ENCODE measurements at regions not wholly inside any gene's neighbourhood (a gene's known extent, or its start where the extent isn't known, plus 50 kb on each side); places are given as distances from the start of the nearest gene placed in this dataset.

GRCh38 chr20:58139849-58140786 is 88.3 kb downstream of the ANKRD60 start:
- DNase-seq (ENCODE audit: low read depth), result no peak

- DNase-seq (ENCODE audit: low read depth), result no peak
These were observed 90.1 kb downstream of the ANKRD60 start for GRCh38 chr20:58138395-58138794.

GRCh38 chr20:58137651-58138265 is 90.7 kb downstream of the ANKRD60 start:
- DNase-seq (ENCODE audit: low read depth), result no peak

- no peak for DNase-seq (ENCODE audit: low read depth)
These were observed 91.2 kb downstream of the ANKRD60 start for GRCh38 chr20:58137236-58137635.

- DNase-seq (ENCODE audit: low read depth), result no peak
These were observed 92.3 kb downstream of the ANKRD60 start for GRCh38 chr20:58136149-58136484.

GRCh38 chr20:58135441-58136148 is 92.9 kb downstream of the ANKRD60 start:
- no peak for DNase-seq (ENCODE audit: low read depth)

- DNase-seq (ENCODE audit: low read depth), result no peak
These were observed 95.2 kb downstream of the ANKRD60 start for GRCh38 chr20:58133020-58133808.

- no peak for DNase-seq (ENCODE audit: low read depth)
These were observed 96.8 kb downstream of the ANKRD60 start for GRCh38 chr20:58131551-58132142.

GRCh38 chr20:58131151-58131550 is 97.3 kb downstream of the ANKRD60 start:
- no peak for DNase-seq (ENCODE audit: low read depth)

GRCh38 chr20:58130581-58130980 is 97.9 kb downstream of the ANKRD60 start:
- no peak for DNase-seq (ENCODE audit: low read depth)

GRCh38 chr20:58130156-58130555 is 98.3 kb downstream of the ANKRD60 start:
- no peak for DNase-seq (ENCODE audit: low read depth)

- no peak for DNase-seq (ENCODE audit: low read depth)
These were observed 98.7 kb downstream of the ANKRD60 start for GRCh38 chr20:58129721-58130151.

GRCh38 chr20:58128635-58129625 is 99.5 kb downstream of the ANKRD60 start:
- DNase-seq (ENCODE audit: low read depth), result no peak

- DNase-seq (ENCODE audit: low read depth), result peak; percentile 66
These were observed 100.7 kb downstream of the ANKRD60 start for GRCh38 chr20:58127701-58128111.

- DNase-seq (ENCODE audit: low read depth), result no peak
These were observed 102.7 kb downstream of the ANKRD60 start for GRCh38 chr20:58125726-58126125.

- DNase-seq (ENCODE audit: low read depth), result no peak
These were observed 110.5 kb downstream of the ANKRD60 start for GRCh38 chr20:58117944-58118343.

- no peak for DNase-seq (ENCODE audit: low read depth)
These were observed 111.9 kb downstream of the ANKRD60 start for GRCh38 chr20:58116505-58116904.

- DNase-seq (ENCODE audit: low read depth), result no peak
These were observed 114.7 kb downstream of the ANKRD60 start for GRCh38 chr20:58113716-58114115.

- peak; percentile 31 for DNase-seq (ENCODE audit: low read depth)
These were observed 116.3 kb downstream of the ANKRD60 start for GRCh38 chr20:58112017-58112781.
